ENCODE measurements at regions not wholly inside any gene's neighbourhood (a gene's known extent, or its start where the extent isn't known, plus 50 kb on each side); places are given as distances from the start of the nearest gene placed in this dataset.

DNA sequence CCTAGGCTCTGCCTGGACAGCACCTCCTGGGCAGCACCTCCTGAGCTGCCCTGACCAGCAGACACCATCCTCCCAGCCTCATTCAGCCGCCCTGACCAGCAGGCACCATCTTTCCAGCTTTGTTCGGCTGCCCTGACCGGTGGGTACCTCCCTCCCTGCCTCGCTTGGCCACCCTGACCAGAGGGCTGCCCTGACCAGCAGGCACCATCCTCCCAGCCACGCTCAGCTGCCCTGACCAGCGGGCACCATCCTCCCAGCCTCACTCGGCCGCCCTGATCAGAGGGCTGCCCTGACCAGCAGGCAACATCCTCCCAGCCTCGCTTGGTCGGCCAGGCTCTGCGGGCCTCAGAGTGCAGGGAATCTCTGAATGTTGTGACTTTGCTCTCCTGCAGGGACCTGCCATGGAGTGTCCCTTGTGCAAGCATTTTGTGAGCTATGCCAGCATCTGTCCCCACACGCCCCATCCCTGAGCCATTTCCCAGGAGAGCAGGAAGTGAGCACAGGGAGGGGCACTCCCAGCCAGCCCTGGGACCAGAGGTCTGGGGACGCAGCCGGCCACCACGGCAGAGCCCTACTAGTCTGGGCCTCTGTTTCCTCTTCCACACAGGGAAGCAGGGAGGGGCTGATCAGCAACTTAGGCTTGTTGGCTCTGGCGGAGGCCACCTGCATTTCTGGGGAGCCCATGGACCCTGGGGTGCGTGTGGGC, 265.5 kb downstream of the SEC23A start:
- no peak overlapping the region for H2BK20ac ChIP-seq (ENCODE audit: low read length)
- 0 out of 2 replicates have a peak overlapping the region, but pooled peaks have one; percentile 36 for H2BK5ac ChIP-seq (ENCODE audit: low read depth, low read length)
- no peak overlapping the region for H2AK5ac ChIP-seq (ENCODE audit: low read depth, low read length)
- H3K9me3 ChIP-seq (ENCODE audit: insufficient read depth in 2 of 2, low read depth in 1 of 2, low read length in 1 of 2) = no peaks in the 10 kb centered on the region
- no peak overlapping the region for H4K5ac ChIP-seq (ENCODE audit: insufficient read length, low read depth, low read length)
- no peaks in the 10 kb centered on the region for H3K36me3 ChIP-seq (ENCODE audit: control insufficient read depth in 2 of 4, insufficient read depth in 4 of 4, low read length in 3 of 4)
- no peak overlapping the region for H3K4me3 ChIP-seq (ENCODE audit: extremely low read depth in 1 of 4, insufficient read depth in 2 of 4, low read depth in 3 of 4, low read length in 4 of 4)
- H3K79me1 ChIP-seq (ENCODE audit: low read depth, low read length) = no peaks in the 10 kb centered on the region
- 89% methylated on average over 17 of the region's 17 CpGs; no CpG with 5 or more reads in 1 of the 2 experiments for WGBS, 2 experiments (ENCODE audit: extremely low coverage in 1 of 2, insufficient coverage in 1 of 2, insufficient read length in 1 of 2, insufficient replicate concordance in 2 of 2, low coverage in 1 of 2, low lambda C conversion rate in 2 of 2, missing lambda C conversion rate in 1 of 2)
- H2BK120ac ChIP-seq (replicated peaks; ENCODE audit: low read depth, low read length) = no peak overlapping the region
- ChIA-PET POLR2A (ENCODE audit: partially characterized antibody) (no interaction called here), CTCF (ENCODE audit: partially characterized antibody) (interaction anchor here (0.7 to 1.1 kb wide), 3 partner anchors 12 to 116 kb away, joined by 3 read pairs; no protein-coding TSS in a partner anchor)
- no peak for DNase-seq (ENCODE audit: low read depth in 1 of 2, low spot score in 2 of 2)
- H3K4ac ChIP-seq (replicated peaks; ENCODE audit: insufficient read length, low read depth, low read length) = no peak overlapping the region
- no peak overlapping the region; the same call in 1 of the 2 replicates for H2AFZ ChIP-seq (ENCODE audit: low read length)
- H3K27me3 ChIP-seq (replicated peaks in 1 of 4; ENCODE audit: control insufficient read depth in 3 of 4, extremely low read depth in 1 of 4, insufficient read depth in 3 of 4, low read length in 3 of 4) = no peaks in the 10 kb centered on the region
- no peak overlapping the region for H3K14ac ChIP-seq (ENCODE audit: insufficient read length)
- 0 out of 2 replicates have a peak overlapping the region, but pooled peaks have one; percentile 6 for H3K18ac ChIP-seq (ENCODE audit: extremely low read depth, low read length)
- H2BK12ac ChIP-seq (ENCODE audit: low read depth, low read length) = no peak overlapping the region
- no peak overlapping the region for H3K4me2 ChIP-seq (ENCODE audit: insufficient read depth in 1 of 2, low read depth in 2 of 2, low read length in 2 of 2)
- FAIRE-seq = no peak
- H4K8ac ChIP-seq (ENCODE audit: extremely low read depth, insufficient read depth, low read length) = no peak overlapping the region
- H4K20me1 ChIP-seq (replicated peaks in 1 of 2; ENCODE audit: control insufficient read depth in 1 of 2, insufficient read depth in 2 of 2, low read length in 2 of 2) = no peaks in the 10 kb centered on the region
- H3K23ac ChIP-seq (ENCODE audit: insufficient read length) = no peak overlapping the region
- H3K27ac ChIP-seq (ENCODE audit: low read depth, low read length) = no peak overlapping the region
- no peak overlapping the region for H4K91ac ChIP-seq (replicated peaks; ENCODE audit: insufficient read length, low read length)
- H3K79me2 ChIP-seq (ENCODE audit: control insufficient read depth in 1 of 2, insufficient read depth in 2 of 2, low read length in 2 of 2) = no peaks in the 10 kb centered on the region
- H3K23me2 ChIP-seq (ENCODE audit: low read depth, low read length) = no peaks in the 10 kb centered on the region
- H3K4me1 ChIP-seq (replicated peaks in 1 of 4; ENCODE audit: control insufficient read depth in 3 of 4, insufficient read depth in 4 of 4, low read length in 3 of 4) = peaks cover 0 to 7% (median under 1%) of the 10 kb centered on the region in 4 experiments; a peak in 2 of 7 replicates
- H2BK15ac ChIP-seq (ENCODE audit: low read length) = 0 out of 2 replicates have a peak overlapping the region, but pooled peaks have one; percentile 10
- no peak overlapping the region for H3K56ac ChIP-seq (replicated peaks; ENCODE audit: insufficient read length, low read depth, low read length)
- H3K9ac ChIP-seq (replicated peaks in 1 of 4; ENCODE audit: extremely low read depth in 1 of 4, low read depth in 3 of 4, low read length in 3 of 4) = no peak overlapping the region
- TF ChIP-seq, protein P1, sequence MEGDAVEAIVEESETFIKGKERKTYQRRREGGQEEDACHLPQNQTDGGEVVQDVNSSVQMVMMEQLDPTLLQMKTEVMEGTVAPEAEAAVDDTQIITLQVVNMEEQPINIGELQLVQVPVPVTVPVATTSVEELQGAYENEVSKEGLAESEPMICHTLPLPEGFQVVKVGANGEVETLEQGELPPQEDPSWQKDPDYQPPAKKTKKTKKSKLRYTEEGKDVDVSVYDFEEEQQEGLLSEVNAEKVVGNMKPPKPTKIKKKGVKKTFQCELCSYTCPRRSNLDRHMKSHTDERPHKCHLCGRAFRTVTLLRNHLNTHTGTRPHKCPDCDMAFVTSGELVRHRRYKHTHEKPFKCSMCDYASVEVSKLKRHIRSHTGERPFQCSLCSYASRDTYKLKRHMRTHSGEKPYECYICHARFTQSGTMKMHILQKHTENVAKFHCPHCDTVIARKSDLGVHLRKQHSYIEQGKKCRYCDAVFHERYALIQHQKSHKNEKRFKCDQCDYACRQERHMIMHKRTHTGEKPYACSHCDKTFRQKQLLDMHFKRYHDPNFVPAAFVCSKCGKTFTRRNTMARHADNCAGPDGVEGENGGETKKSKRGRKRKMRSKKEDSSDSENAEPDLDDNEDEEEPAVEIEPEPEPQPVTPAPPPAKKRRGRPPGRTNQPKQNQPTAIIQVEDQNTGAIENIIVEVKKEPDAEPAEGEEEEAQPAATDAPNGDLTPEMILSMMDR (IDR thresholded peaks at IDR 0.05; ENCODE audit: control extremely low read depth in 1 of 3, insufficient read depth in 1 of 3, low read depth in 1 of 3, low read length in 3 of 3) = no peak
- TF ChIP-seq RAD21 (IDR thresholded peaks at IDR 0.05 in 1 of 2, conservative IDR thresholded peaks at IDR 0.05 in 1 of 2; ENCODE audit: low read depth in 2 of 2, low read length in 2 of 2) = no peak
- TF ChIP-seq, protein P2, sequence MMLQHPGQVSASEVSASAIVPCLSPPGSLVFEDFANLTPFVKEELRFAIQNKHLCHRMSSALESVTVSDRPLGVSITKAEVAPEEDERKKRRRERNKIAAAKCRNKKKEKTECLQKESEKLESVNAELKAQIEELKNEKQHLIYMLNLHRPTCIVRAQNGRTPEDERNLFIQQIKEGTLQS (IDR thresholded peaks at IDR 0.05; ENCODE audit: insufficient read depth, low read depth, low read length) = no peak
- TF ChIP-seq SP4 (IDR thresholded peaks at IDR 0.05; ENCODE audit: low read length) = no peak
- TF ChIP-seq SIN3A (conservative IDR thresholded peaks at IDR 0.05 in 1 of 2, IDR thresholded peaks at IDR 0.05 in 1 of 2; ENCODE audit: low read depth in 1 of 2, low read length in 2 of 2) = no peak
- no peak for TF ChIP-seq NANOG (IDR thresholded peaks at IDR 0.05; ENCODE audit: insufficient read depth, low read depth, low read length, poor library complexity, severe bottlenecking)
- no peak for TF ChIP-seq TEAD4 (IDR thresholded peaks at IDR 0.05; ENCODE audit: low read depth, low read length)
- no peak for TF ChIP-seq SRF (IDR thresholded peaks at IDR 0.05; ENCODE audit: low read depth, low read length)

All from H1 (cell line).